Fibroblast of pulmonary artery (primary cell): ENCODE measurements at regions not wholly inside any gene's neighbourhood (a gene's known extent, or its start where the extent isn't known, plus 50 kb on each side); places are given as distances from the start of the nearest gene placed in this dataset.

Source experiments
- DNase-seq: peaks from one replicate; pipeline ENCODE4 v3.0.0-alpha.2; 2010; ENCODE audit warnings: low read depth
- H3K4me3 ChIP-seq: replicated peaks from 2 replicates; pipeline ENCODE4 v1.5.1; 2011; ENCODE audit warnings: low read depth, mild to moderate bottlenecking, control low read depth, low read length, moderate library complexity
- TF ChIP-seq, protein P1 (sequence below): IDR thresholded peaks from 2 replicates; pipeline ENCODE4 v1.5.1; 2011; ENCODE audit warnings: mild to moderate bottlenecking, control low read depth, low read length, inconsistent platforms; ENCODE audit errors: missing control alignments

DNA sequence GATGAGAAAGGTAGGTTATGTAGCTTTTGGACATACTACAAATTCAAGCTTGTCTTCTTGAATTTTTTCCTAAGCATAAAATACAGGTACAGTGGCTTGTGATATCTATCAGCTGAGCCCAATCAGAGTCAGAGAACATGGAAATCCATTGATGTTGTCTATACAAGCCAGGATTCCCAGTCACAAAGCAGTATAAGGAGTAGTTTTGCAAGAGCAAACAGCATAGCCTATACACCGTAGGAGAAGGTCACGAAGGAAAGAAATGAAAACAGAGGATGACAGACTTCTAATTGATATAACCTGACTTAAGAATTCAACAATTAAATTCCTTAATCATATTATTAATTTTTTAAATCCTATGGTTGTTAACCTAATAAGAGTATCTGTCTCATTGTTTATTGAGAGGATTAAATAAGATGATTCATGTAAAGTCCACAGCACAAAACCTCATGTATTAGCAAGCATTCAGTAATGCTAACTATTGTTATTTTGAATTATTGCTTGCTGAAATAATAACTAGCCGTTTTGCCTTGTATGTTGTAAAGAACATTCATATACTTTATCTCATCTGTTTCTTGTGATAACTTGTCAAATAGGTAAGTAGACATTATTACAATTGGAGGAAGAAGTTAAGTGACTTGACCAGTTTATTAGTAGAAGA lies 276.6 kb upstream of the ZPLD1 start:
- no peak overlapping the region for H3K4me3 ChIP-seq
- no peak for DNase-seq

DNA sequence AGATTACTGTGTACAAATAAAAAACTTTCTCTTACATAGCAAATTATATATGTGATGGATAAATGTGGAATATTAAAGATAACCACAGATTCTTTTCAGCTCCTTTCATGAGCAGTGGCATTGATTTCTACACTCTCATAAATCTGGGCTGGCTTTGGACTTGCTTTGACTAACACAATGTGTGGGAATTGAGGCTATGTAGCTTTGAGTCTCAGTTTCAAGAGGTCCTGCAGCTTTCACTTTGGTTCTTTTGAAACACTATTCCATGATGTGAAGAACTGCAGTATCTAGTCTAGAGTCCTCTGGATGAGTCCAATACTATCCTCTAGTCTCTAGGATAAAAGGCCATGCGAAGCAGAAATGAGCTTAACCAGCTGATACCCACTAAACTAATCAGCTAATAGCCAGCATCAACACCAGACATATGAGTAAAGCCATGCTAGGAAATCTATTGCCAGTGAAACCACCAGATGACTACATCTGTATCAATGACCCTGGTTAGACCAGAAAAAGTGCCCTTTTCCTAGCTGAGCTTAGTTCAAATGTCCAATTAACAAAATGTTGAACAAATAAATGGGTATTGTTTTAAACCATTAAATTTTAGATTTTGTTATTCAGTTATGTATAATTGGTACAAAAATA lies 274.9 kb upstream of the ZPLD1 start:
- no peak for DNase-seq
- H3K4me3 ChIP-seq, result no peak overlapping the region
- TF ChIP-seq, protein P1, sequence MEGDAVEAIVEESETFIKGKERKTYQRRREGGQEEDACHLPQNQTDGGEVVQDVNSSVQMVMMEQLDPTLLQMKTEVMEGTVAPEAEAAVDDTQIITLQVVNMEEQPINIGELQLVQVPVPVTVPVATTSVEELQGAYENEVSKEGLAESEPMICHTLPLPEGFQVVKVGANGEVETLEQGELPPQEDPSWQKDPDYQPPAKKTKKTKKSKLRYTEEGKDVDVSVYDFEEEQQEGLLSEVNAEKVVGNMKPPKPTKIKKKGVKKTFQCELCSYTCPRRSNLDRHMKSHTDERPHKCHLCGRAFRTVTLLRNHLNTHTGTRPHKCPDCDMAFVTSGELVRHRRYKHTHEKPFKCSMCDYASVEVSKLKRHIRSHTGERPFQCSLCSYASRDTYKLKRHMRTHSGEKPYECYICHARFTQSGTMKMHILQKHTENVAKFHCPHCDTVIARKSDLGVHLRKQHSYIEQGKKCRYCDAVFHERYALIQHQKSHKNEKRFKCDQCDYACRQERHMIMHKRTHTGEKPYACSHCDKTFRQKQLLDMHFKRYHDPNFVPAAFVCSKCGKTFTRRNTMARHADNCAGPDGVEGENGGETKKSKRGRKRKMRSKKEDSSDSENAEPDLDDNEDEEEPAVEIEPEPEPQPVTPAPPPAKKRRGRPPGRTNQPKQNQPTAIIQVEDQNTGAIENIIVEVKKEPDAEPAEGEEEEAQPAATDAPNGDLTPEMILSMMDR, result no peak

More for the DNA sequence above, 276.6 kb upstream of the ZPLD1 start:
- TF ChIP-seq, protein P1, result no peak

DNA sequence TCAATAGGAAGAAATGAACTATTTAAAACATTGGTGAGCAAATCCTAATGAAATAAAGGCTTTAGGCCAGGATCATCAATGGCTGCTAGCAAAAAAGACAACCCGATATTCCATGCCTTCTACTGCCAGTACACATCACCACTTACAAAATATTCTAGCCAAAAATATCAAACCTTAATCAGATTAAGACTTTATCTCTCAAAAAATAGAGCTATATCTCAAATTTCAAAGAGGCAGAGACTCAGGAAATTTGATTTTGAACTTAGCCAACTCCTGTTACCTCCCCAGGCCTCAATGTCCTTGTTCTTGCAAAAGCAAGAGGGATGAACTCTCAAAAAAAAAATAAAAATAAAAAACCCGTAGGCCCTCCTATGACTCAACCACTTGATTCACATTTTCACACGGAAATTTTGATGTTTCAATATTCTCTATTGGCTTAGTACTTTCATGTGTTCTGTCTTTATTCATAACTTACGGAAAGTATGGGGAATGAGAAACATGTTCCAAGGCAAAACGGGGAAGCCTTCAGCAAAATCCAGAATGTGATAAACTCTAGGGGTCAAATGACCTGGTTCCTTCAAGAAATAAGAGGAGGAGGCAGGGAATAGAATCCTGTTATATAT lies 273.3 kb upstream of the ZPLD1 start:
- no peak overlapping the region for H3K4me3 ChIP-seq
- DNase-seq, result no peak
- TF ChIP-seq, protein P1, result no peak

DNA sequence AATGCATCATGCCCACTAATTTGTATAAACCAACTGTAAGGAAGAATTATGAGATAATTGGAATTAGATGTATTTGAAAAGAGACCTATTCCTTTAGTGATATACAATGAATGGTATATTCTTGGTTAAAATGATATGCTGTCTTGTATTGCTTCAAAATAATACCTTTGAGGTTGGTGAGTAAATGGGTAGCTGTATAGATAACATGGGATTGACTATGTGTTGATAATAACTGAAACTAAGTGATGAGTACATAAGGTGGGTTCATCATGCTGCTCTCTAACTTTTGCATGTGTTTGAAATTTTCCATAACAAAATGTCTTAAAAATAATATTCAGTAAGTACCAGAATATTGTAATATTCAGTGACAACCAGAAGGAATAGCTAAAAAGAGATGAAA lies 272.6 kb upstream of the ZPLD1 start:
- no peak overlapping the region for H3K4me3 ChIP-seq
- TF ChIP-seq, protein P1, result no peak
- DNase-seq, result no peak

DNA sequence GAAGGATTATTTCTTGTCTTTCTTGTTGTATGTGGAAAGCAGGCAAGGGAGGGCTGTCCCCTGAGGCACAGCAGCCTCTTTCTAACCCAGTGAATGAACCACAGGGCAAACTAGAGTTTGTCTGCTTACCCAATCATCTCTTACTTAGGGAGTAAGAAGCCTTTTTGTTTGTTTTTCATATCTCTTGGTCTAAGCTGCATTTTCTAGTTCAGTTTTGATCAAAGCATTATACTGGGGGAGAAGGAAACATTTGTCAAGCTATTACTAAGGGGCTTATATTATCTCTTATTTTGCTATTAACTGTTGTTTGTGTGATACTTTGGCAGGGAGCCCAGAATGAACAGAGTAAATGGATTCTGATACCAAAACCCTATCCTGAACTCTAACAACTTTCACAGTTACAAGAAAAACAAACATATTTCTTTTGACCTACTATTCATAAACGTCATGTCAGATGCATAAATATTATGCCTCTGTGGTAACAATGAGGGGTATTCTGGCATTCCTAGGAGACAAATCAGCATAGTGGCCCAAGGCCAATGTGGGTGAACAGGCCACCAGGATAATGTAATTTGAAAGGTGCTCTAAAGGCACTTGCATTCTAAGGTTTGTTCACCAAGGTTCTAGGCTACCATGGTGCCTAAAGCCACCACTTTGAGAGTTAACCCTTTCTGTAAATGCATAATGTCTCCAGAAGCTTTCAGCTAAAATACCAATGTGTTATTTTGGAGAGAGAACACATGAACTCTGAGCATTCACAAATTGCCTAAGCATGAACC lies 271.6 kb upstream of the ZPLD1 start:
- no peak overlapping the region for H3K4me3 ChIP-seq
- DNase-seq, result peak; percentile 95
- TF ChIP-seq, protein P1, result no peak

DNA sequence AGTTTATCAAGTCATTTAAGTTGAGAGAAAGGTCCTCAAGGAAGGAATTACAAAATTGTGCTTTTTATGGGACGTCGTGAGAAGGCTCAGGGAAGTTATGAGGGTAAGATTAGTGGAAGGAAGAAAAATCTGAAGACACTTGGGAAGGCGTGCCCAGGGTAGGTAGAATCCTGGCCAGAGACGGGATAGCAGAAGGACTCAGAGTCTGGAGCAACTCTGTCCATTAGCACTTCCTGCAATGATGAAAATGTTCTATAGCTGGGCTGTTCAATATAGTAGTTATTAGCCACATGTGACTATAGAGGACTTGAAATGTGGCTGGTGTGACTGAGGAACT lies 271.0 kb upstream of the ZPLD1 start:
- TF ChIP-seq, protein P1, result no peak

More for the DNA sequence above, 271.0 kb upstream of the ZPLD1 start:
- H3K4me3 ChIP-seq, result no peak overlapping the region
- DNase-seq, result no peak
